NOMO-1 treated with DMSO at 0.1 percent for 48 hours (cell line): ENCODE measurements at regions not wholly inside any gene's neighbourhood (a gene's known extent, or its start where the extent isn't known, plus 50 kb on each side); places are given as distances from the start of the nearest gene placed in this dataset.

Experiments used
- DNase-seq: peaks from one replicate; lab custom pipeline; 2025; ENCODE audit not compliant: unreplicated experiment; lab: John Stamatoyannopoulos, UW

- DNase-seq: no peak
Measured at GRCh38 chr3:171955598-171955997, 83.8 kb upstream of the FNDC3B start.

GRCh38 chr3:171956181-171956683 is 83.1 kb upstream of the FNDC3B start:
- DNase-seq: no peak

GRCh38 chr3:171956705-171957104 is 82.7 kb upstream of the FNDC3B start:
- no peak for DNase-seq

GRCh38 chr3:171959532-171960089 is 79.8 kb upstream of the FNDC3B start:
- DNase-seq: peak; percentile 40

GRCh38 chr3:171960159-171960558 is 79.2 kb upstream of the FNDC3B start:
- DNase-seq: peak; percentile 42

- DNase-seq: no peak
Measured at GRCh38 chr3:171962137-171962720, 77.1 kb upstream of the FNDC3B start.

- DNase-seq: no peak
Measured at GRCh38 chr3:171963546-171963945, 75.8 kb upstream of the FNDC3B start.

- no peak for DNase-seq
Measured at GRCh38 chr3:171965067-171965712, 74.2 kb upstream of the FNDC3B start.

- no peak for DNase-seq
Measured at GRCh38 chr3:171966533-171967136, 72.7 kb upstream of the FNDC3B start.

- DNase-seq: peak; percentile 95
Measured at GRCh38 chr3:171967137-171967783, 72.1 kb upstream of the FNDC3B start.

GRCh38 chr3:171967932-171968678 is 71.3 kb upstream of the FNDC3B start:
- no peak for DNase-seq

GRCh38 chr3:171970301-171970788 is 69.0 kb upstream of the FNDC3B start:
- DNase-seq: no peak

- no peak for DNase-seq
Measured at GRCh38 chr3:171971919-171972514, 67.4 kb upstream of the FNDC3B start.

- DNase-seq: no peak
Measured at GRCh38 chr3:171972871-171973348, 66.5 kb upstream of the FNDC3B start.

GRCh38 chr3:171974986-171975837 is 64.2 kb upstream of the FNDC3B start:
- peak; percentile 95 for DNase-seq

- DNase-seq: no peak
Measured at GRCh38 chr3:171976526-171976925, 62.9 kb upstream of the FNDC3B start.

- no peak for DNase-seq
Measured at GRCh38 chr3:171977441-171977840, 61.9 kb upstream of the FNDC3B start.

GRCh38 chr3:171977860-171978259 is 61.5 kb upstream of the FNDC3B start:
- peak; percentile 100 for DNase-seq

- no peak for DNase-seq
Measured at GRCh38 chr3:171978390-171978789, 61.0 kb upstream of the FNDC3B start.
